HG03521 (cell line): ENCODE measurements at regions not wholly inside any gene's neighbourhood (a gene's known extent, or its start where the extent isn't known, plus 50 kb on each side); places are given as distances from the start of the nearest gene placed in this dataset.

ENCODE experiments used
- ATAC-seq: cut with Tn5 transposase; IDR thresholded peaks from one replicate; pipeline ENCODE4 v1.9.1; 2021; ENCODE audit warnings: mild to moderate bottlenecking, moderate library complexity; ENCODE audit not compliant: unreplicated experiment

DNA sequence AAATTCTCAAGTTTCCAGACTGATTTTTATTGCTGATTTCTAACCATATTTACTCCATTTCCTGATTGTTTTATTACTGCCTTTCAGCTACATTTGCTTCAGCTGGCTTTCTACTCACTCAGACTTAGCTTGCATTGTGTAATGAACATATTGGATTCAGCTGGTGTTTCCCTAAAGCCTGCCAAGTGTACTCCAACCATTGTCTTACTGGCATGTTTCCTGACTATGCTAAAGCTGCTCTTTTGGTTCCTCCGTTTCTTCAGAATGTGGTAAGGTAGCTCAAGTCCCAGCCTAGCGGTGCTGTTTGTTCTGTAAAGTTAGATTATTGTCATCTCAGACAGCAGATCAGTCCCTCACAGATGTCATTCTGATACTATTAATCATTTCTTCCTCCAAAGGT, 53.1 kb upstream of the GLRA2 start:
- no peak for ATAC-seq

DNA sequence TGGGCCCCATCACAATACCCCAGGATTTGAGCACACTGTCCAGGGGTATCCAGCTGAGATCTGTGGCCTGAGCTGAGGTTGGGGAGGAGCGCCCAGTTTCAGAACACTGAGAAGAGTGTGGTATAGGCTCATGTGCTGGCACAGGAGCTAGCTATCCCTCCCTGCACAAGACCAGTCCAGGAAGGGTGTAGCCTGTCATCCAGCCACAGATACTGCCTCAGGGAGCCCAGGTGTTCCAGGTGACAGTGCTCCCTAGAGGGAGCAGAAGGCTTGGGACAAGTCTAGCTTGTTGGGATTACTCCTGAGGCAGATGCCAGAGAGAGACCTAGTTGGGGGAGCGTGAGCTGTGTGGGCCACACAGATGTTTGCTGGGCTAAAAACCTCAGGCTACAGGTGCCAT, 79.6 kb upstream of the GLRA2 start:
- no peak for ATAC-seq

DNA sequence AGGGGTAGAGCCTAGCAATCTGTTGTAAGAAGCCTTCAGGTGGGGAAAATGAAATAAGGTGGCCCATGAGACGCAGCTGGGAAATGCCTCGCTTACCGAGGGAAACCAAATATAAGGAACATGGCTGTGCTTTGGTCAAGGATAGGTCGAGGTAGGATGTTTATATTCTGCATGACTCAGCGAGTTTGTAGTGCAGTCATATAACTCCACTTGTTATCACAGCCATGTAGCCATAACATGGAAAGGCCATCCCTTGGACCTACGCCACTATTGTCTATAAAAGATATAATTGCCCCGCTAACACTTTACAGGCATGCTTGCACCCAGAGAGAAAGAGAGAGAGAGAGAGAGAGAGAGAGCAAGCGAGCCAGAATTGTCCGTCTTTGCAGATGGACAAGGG, 80.9 kb upstream of the GLRA2 start:
- ATAC-seq = no peak

DNA sequence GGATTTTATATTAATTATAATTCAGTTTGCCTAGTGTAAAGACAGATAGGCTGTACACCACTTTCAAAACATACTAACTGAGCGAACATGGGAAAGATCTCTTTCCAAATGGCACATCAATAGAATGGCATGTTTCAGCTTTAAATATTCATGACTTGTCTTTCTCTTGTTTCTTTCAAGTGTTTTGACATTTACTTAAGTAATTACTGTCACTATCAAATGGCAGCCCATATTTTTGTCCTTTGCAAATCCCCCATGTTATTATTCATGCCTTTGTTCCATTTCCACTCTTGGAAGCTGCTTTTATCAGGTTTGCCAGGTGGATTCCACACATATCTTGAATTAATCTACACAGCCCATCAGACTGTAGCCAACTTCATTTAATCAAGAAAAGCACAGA, 89.2 kb upstream of the GLRA2 start:
- ATAC-seq = no peak

DNA sequence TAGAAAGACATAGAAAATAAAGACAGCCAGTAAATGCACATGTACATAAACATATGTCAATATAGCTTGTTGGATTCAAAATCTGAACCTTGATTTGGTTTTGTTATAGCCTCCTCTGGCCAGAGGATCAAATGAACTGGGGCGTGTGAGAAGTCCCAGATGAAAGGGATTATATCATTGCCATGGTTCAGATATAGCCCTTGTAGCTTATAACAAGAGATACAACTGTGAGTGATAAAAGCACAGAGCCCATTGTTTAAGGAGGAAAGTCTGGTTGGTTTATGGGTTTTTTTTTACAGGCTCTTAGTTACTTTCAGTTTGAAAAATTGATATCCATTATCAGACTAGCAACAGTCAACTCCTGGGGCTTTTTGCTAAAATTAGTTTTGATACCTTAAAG, 101.7 kb upstream of the GLRA2 start:
- ATAC-seq = no peak

DNA sequence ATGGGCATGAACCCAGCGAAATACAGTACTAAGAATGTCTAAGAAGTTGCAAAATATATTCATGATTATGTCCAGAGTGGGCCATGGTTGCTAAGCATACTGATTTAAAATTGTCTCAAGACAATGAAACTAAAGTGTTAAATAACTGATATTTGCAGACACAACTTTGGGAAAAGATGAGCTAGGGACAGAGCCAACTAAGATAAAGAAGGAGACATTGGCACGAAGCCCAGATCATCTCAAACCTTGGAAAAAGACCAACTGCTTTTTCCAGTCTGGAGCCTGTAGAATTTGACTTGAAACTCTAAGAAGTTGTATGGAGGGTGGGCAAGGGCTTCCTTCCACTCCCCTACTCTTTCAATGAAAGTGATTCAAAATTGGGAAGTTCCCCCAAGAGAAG, 108.5 kb upstream of the GLRA2 start:
- ATAC-seq = no peak

DNA sequence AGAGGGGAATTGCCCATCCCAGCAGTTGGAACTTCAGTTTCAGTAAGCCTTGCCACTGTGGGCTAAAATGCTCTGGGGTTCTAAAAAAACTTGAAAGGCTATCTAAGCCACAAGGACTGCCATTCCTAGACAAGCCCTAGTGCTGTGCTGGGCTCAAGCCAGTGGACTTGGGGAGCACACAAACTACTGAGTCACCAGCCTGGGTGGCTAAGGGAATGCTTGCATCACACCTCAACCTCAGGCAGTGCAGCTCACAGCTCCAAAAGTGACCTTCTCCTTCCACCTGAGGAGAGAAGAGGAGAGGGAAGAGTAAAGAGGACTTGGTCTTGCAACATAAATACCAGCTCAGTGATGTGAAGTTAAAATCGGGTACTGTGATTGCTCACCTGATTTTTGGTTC, 116.7 kb upstream of the GLRA2 start:
- ATAC-seq = no peak

DNA sequence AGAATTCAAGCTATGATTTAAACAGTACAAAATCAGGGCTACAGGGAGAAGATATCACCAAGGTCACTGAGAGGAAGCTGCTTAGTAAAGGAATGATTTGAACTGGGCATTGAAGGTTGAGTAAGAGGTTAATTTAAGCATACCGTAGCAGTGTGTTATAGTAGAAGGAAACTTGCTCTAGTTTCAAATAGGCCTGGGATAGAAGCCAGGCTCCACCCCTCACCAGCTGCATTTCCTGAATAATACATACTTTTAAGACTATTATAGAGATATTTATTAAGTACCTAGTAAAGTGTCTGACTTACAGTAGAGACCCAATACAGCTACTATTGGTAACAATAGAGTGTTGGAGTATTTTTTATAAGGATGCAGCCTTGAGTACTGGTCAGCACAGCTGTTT, 118.0 kb upstream of the GLRA2 start:
- no peak for ATAC-seq

DNA sequence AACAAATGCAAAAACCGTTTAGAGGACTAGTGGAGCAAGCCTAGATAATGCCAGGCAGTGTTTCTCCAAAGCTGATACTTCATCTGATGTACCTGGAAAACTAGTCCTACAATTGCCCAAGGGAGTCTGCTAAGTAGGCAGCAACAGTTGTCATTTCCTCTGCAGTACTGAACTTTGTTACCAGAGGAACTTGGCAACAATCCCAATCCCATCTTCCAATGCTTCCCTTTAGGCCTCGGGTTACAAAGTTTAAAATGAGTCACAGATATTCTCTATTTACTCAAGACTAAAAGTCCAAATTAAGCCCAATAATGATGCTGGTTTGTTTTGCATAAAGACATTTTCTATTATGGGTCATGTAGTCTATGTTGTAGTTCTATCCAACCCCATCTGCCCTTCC, 120.0 kb upstream of the GLRA2 start:
- ATAC-seq = no peak

DNA sequence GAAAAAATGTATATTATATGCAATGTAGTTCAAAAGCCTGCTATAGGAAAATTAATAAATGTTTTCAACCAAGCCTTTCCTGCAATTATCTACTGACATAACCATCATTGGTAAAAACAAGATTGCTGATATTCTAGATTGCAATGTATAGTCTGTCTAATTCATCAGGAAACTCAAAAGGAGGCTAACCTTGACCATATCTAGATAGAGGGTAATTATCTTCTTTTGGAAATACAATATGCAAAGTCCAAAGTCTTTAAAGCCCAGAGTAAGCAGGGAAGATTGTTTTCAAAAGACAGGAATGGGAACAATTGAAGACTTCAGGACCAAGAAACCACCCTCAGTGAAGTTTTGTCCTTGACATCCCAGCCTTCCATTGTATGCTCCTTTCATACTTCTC, 123.1 kb upstream of the GLRA2 start:
- ATAC-seq = no peak

DNA sequence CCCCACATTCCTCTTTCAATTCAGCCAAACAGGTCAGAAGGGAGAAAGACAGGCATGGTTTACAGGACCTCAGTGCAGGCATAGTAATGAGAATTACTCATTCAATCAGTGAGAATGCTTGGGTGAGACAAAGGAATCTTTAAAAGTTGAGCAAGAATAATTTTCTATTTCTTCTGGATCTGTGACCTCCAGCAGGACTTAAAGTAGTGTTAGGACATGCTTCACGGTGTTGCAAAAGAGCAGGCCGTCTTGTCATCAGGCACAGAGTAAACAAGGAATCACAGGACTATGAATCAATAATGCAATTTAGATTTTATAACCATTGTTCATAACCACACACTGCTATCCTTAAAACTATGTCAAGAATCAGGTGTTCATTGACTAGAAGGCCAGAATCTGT, 130.6 kb upstream of the GLRA2 start:
- no peak for ATAC-seq

DNA sequence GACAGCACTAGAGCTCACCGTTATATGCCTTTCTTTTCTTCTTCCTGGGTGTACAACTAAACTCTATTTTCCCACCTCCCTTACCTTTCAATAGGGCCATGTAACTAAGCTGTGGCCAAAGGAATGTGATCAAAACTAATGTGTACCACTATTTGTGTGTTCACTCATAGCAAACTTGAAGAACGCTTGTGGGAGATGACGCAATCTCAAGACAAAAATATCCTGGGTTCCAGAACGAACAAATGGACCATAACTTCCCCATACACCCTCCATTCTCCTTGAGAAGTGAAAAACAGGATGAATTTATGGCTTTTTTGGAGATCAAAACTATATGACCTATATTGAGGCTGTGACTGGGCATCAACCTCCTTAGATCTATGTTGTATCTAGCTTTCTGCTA, 139.7 kb upstream of the GLRA2 start:
- ATAC-seq = no peak

DNA sequence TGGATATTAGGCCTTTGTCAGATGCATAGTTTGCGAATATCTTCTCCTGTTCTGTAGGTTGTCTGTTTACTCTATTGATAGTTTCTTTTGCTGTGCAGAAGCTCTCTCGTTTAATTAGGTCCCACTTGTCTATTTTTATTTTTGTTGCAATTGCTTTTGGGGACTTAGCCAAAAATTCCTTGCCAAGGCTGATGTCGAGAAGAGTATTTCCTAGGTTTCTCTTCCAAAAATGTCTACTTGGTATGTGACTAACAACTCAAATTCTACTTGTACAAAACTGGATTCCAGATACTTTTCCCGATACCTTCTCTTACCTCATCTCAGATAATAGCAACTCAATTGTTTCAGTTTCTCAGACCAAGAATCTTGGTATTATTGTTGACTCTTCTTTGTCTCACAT, 142.4 kb upstream of the GLRA2 start:
- ATAC-seq = no peak

DNA sequence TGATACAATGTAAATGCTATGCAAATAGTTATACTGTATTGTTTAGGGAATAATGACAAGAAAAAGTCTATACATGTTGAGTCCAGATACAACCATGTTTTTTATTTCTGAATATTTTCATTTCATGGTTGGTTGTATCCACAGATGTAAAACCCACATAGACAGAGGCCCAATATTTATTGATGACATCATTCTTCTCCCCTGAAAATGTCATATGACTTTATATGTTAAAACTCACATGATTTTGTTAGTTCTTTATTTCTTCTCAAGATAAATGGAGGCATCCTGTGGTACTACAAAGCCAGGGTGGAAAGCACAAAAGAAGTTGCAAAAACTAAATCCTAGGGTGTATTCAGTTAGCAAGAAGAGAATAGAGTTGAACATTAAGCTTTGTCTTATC, 149.3 kb upstream of the GLRA2 start:
- ATAC-seq = no peak

DNA sequence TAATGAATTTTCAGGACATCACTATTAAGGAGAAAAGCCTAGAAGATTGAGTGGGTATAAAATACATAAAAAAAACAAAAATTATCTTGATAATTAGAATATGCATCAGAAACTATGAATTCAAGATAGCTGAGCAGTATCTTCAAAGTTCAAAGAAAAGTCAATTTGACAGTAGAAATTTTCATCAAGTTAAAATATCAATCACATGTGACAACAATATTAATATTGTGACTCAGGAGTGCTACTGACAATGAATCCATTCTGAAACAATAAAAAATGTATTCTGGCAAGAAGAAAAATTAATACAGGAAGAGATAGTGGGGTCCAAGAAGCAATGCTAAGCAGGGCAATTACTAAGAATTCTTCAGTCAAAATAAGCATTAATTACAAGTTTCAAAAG, 151.9 kb upstream of the GLRA2 start:
- ATAC-seq = no peak

DNA sequence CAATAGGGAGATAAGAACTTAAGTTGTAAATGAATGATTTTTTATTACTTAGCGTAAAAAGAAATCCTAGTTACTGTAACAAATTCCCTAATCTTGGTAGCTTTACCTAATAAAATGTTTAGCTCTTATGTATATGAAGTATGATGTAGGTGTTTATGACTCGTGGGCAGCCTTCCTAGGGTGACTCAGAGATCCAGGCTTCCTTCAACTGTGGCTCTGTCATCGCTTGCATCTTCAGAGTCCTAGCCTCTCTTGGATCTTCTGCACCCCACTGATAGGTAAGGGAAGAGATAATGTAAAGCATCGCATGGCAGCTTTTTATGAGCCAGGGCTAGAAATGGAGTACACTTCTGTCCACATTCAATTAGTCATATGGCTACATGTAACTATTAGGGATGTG, 165.6 kb upstream of the GLRA2 start:
- no peak for ATAC-seq

DNA sequence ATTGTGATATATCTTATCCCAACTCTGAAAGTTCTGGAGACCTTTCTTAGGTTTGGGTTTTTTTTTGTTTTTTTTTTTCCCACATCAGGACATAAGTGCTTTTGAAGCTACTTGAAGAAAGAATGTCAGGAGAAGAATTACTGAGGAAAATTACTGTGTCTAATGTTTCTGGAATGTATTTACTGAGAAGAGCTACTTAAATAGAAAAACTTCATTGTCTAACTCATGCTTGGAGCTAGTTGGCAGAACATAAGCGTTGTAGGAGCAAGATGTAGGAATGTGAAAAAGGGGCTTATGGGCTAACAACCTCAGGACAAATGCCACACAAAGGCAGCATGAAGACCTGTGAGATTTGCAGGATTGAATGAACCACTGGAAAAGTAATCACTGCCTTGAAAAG, 166.6 kb upstream of the GLRA2 start:
- ATAC-seq = no peak

DNA sequence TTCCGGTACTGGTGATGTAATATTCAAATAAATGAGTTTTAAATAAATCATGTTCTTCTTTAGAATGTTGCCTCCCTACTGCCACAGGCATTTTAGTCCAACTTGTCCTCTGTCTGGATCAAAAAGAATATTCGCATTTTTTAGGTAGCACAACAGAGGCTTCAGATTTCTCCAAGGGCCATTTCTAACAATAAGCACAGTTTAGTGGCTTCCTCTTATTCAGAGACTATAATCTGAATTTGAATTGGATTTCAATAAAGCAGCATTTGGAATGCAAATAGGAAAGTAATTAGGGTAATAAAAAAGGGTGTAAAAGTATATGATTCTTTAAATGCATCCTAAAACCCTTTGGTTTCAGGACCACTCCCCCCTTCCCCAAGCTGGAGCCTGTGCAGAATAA, 167.9 kb upstream of the GLRA2 start:
- ATAC-seq = no peak

DNA sequence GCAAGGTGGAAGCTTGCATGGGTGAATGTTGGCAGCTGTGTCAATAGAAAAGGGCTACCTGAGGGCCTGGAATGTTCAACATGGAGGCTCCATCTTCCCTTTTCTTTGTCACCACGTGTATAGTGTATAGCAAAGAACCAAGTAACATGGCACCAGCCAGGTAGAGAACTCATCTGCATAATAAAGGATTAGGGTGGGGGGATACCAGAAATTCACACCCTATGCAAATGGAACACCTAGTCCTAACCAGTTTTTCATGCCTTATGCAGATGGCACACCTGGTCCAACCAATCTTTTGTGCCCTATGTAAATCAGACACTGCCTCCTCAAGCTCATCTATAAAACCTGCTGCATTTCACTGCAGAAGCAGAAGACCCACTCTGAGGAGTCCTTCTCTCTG, 169.6 kb upstream of the GLRA2 start:
- ATAC-seq = no peak

DNA sequence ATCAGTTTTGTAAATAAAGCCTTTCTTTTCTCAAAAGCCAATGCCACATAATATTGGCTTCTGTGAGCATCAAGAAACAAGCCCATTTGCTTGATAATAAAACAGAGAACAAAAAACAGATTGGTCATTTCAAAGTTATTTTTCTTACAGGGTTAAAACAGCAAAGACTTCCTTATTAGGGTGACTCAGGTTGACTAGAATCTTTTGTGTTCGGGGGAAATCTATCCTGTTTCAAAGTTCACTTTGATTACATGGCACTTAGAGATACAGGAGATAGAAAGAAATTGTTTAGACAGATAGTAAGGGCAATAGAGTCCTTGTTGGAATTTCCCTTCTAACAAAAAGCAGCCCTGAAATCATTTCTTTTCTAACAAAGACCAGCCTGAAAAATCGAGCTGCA, 170.0 kb upstream of the GLRA2 start:
- ATAC-seq = no peak

DNA sequence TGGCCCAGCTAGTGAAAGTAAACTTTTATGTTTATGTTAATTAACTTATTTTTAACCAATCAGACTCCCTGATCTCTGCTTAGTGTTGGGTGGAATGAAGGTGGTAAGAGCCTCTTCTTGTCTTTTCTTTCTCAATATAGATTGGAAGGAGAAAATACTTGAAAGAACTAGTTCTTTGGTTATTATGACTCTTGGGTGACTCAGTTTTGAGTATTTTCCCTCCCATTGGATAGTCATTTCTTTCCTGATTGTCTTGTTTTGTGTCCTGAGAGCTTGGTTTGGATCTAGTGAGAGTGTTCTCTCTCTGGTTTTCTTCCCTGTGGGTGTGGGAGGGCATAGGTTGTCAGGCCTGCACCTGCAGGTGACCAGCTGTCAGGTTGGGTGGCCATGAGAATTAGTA, 172.0 kb upstream of the GLRA2 start:
- ATAC-seq = no peak

DNA sequence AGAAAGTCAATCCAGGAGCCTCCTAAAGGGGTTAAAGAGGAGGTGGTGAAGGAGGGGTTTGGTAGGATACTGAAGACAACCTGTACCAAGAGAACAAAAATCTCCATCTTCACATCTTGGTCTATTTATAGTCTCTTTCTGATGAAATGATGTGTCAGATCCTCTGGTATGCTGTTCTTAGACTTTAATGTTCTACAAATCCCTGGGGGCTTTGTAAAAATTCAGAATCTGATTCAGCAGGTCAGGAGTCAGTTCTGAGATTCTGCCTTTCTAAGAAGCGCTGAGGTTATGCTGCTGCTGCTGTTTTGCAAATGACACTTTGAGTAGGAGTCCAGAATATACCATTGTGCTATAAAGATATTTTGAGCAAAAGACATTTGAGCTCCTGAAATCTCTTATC, 172.9 kb upstream of the GLRA2 start:
- no peak for ATAC-seq

DNA sequence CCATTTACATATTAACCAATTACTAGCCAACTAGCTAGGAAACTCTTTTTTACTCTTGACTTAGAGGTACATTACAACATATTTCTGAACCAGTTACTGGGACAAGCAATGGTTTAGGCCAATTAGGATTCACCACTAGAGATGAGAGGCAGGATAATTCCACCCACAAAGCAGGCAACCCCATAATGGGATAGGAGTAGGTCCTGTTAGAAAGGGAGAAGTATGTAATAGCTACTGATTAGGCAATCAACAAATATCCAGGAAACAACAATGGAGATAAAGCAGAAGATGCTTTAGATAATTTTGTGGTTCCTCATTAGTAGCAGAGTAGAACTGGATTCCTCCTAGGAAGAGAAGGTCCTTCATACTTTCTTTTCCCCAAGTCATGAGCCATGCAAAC, 173.8 kb upstream of the GLRA2 start:
- no peak for ATAC-seq

DNA sequence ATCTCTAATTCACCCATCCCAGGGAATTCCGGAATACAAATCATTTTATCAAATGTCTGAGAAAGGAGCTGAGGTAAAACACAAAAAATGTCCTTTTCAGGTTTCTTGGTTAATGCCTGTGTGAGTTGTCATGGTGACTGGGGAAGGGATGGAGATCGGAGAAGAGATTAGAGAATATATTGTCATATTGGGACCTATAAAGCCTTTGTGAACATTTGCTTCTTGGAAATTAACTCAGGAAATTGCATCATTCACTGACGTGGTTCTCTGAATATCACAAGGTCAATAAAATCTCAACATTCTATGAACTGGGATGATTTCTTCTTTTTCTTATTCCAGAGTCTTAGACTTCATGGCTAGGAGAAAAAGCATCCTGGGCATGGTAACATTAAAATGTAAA, 174.8 kb upstream of the GLRA2 start:
- ATAC-seq = no peak
